GM19455 (cell line): ENCODE measurements at regions not wholly inside any gene's neighbourhood (a gene's known extent, or its start where the extent isn't known, plus 50 kb on each side); places are given as distances from the start of the nearest gene placed in this dataset.
"Not testable (repeated sequence)": the region's sequence is repeated elsewhere in the genome, so short reads cannot be mapped to it uniquely, and the experiment has no call there.

Source experiments
- ATAC-seq: cut with Tn5 transposase; IDR thresholded peaks from one replicate; pipeline ENCODE4 v1.9.1; 2021; ENCODE audit not compliant: unreplicated experiment

- not testable (repeated sequence) for ATAC-seq
Observed at GRCh38 chr5:67889870-67890269, 325.7 kb upstream of the PIK3R1 start.

- ATAC-seq: no peak
Observed at GRCh38 chr5:67887748-67888161, 327.8 kb upstream of the PIK3R1 start.

DNA sequence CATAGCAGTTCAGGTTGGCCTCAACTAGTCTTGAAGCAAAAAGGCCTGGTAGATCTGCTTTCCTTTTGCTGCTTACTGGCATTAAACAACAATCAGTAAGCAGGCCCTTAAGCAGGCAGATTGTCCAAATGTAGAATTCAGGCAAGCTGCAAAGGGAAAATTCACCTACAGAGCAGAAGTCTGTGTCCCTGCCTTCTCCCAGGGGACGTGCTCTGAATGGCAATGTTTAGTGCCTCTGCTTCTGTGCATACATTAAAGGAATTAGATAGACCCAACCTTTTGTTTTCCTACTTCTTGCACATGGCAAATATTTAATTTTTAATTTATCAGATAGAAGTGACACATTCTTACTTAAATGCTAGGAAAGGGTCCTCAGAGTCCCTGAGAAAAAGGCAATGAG, 328.8 kb upstream of the PIK3R1 start:
- ATAC-seq: no peak

- no peak for ATAC-seq
Observed at GRCh38 chr5:67880876-67881275, 334.7 kb upstream of the PIK3R1 start.

GRCh38 chr5:67880511-67880805, 335.1 kb upstream of the PIK3R1 start:
- no peak for ATAC-seq

DNA sequence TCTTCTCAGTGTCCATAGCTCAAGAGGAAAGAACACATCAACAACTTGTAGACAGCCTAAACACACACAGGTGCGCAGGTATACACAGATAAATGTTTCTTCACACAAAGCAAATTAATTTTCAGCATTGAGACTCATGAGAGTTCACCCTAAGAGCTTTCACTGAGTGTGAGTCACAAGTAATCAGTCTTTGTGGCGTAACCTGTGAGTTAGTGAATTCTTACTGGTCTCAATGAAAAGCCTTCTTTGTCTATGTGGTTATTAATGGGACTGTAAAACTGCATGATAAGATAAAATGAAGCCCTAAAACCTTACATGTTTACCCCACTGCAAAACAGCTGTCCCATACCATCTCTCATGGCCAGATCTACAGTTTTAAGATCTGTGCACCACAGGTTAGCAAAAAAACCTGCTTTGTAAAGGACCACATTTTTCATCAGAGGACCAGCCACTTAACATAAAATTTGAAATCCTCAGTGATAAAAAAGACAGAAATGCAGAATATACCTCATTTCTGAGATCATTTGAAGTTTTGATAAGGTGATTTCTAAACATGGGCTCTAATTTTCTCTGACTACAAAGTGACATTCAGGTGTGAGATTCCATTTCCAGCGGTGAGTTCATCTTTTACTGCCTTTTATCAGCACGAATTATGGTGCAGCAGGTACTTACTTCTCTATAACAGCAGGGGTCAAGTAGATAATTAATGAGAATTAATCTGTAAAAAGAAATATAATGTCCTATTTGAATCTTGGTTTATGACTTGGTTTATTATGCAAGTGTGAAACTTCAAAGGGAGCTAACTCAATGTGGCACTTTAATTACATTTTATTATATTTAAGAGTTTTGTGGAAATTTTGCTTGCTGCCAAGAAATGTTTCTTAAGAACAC, 335.7 kb upstream of the PIK3R1 start:
- no peak for ATAC-seq

DNA sequence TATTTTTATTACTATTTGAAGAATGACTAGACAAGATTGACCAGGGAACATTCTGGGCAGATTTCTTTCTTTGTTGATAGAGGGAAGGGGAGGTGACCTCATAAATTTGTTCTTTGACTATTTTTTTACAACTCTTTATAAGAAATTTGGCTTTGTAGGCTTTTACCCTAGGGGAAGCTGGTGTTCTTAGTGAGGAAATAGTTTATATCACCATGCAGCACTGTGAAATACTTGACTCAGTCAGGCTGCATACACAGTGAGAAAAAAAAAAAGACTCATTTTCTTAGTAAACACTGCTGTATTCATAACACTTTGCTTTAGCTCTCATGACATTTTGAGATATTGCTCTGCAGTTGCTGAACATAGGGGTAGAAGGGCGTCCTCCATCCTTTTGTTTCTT, 336.6 kb upstream of the PIK3R1 start:
- no peak for ATAC-seq

- ATAC-seq: no peak
Observed at GRCh38 chr5:67876371-67876770, 339.2 kb upstream of the PIK3R1 start.

DNA sequence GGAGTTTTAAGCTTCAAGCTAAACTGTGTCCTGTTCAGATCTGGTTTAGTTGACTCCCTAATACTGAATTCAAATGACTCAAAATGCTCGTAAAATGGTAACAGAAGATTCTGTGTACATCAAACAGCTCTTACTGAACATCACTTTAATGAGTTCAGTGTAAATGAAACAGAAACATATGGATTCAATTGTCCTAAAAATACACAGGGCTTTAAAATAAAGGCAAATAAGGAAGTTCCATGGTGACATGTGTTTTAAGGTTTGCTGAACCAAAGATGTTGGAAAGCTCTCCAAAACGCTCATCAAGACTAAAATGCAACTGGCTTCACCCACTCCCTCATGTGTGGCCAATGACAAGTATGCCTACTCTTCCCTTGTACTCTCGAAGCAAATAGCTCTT, 340.0 kb upstream of the PIK3R1 start:
- ATAC-seq: no peak

DNA sequence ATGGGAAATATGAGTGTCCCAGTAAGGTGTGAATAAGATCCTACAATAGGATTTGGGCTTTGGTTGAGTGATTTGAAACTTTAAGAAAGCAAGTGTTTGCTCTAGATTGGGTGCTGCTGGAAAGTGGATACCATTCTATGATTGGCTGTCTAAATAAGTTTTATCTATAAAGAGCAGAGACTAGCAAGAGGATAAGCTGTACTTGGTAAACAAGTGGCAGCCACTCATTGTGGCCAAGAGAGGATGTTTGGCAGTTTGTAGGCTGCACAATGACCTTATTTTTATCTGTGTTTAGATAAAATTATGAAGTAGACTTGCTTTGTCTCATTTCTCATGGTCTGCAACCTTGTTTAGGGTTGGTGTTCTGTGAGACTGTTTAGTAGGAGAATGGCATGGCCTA, 341.6 kb upstream of the PIK3R1 start:
- no peak for ATAC-seq

- ATAC-seq: no peak
Observed at GRCh38 chr5:67870662-67871061, 344.9 kb upstream of the PIK3R1 start.

- not testable (repeated sequence) for ATAC-seq
Observed at GRCh38 chr5:67864335-67864734, 351.2 kb upstream of the PIK3R1 start.

DNA sequence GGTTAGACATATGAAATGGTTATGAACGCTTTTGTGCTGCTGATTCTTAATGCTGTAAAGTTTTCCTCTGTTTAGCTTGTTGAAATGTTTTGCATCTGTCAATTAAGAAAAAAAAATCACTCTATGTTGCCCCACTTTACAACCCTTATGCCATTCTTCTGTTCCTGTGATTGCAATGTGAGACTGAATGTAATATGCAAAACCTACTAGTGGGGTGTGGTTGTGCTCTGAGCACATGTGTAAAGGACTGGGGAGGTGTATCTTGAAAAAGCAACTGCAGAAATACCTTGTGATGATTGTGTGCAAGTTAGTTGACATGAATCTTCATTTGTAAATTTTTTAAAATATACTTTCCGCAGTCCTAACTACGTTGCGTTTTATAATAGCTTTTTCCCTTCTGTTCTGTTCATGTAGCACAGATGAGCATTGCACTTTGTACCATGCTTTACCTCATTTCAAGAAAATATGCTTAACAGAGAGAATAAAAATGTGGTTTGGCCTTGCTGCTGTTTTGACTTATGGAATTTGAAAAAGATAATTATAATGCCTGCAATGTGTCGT, 357.0 kb upstream of the PIK3R1 start:
- no peak for ATAC-seq

DNA sequence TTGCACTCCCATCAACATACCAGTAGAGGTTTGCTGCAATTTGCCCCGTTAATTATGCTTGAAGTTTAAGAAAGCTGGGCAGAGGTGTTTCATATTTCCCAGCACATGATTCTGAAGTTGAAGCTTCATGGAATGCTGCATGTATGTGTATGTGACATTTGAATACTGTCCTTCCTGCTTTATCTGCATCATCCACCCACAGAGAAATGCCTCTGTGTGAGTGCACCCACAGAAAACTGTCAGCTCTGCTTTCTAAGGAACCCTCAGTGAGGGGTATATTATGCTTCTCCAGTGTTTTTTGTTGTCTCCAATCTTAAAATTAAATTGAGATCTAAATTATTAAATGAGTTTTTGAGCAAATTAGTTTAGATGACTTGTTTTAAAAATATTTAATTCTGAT, 358.1 kb upstream of the PIK3R1 start:
- ATAC-seq: no peak

GRCh38 chr5:67855523-67855922, 360.0 kb upstream of the PIK3R1 start:
- no peak for ATAC-seq

DNA sequence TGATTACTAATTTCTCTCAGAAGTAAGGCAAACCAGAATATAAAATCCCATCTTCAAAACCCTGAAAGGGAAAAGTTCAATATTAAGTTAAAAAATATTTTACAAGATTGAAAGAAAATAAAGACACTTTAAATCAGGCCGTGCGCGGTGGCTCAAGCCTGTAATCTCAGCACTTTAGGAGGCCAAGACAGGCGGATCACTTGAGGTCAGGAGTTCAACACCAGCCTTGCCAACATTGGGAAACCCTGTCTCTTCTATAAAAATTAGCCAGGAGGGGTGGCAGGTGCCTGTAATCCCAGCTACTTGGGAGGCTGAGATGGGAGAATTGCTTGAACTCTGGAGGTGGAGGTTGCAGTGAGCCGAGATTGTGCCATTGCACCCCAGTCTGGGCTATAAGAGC, 364.6 kb upstream of the PIK3R1 start:
- ATAC-seq: not testable (repeated sequence)

DNA sequence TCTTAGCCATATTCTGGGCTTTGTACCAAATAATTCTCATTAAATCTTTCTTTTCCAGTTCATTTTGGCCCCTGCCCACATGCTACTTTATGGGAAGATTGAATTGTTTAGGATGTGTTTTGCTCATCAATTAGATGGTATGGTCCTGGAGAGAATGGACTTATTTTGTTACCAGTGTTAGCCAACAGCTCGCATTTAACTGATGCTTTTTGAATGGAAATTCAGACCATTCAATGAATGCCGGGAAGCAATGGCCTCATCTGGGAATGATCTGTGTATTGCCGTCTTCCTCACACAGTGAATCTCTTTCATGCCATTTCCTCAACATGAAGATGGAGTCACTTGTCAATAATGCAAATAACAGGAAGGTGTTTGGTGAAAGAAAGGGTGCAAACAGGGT, 370.6 kb upstream of the PIK3R1 start:
- no peak for ATAC-seq

DNA sequence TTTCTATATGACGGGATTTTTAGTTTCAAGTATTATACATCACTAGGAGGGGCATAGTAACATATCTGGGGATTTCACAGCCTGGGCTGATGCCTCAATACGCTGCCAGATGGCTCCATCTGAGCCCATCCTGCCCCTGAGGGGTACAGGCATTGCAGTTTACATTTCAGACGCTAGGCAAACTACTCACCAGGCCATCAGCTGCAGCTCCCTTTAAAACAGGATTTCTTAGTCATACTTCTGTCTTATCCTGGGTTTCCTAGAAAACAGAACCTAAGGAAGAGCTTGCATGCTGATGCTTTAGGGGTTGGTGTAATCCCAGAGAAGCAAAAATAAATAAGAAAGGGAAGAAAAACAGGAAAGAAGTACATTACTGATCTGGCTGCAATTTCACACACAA, 372.8 kb upstream of the PIK3R1 start:
- ATAC-seq: no peak

- ATAC-seq: not testable (repeated sequence)
Observed at GRCh38 chr5:67837225-67837624, 378.3 kb upstream of the PIK3R1 start.

GRCh38 chr5:67836496-67836895, 379.1 kb upstream of the PIK3R1 start:
- not testable (repeated sequence) for ATAC-seq

- ATAC-seq: no peak
Observed at GRCh38 chr5:67831048-67831447, 384.5 kb upstream of the PIK3R1 start.

DNA sequence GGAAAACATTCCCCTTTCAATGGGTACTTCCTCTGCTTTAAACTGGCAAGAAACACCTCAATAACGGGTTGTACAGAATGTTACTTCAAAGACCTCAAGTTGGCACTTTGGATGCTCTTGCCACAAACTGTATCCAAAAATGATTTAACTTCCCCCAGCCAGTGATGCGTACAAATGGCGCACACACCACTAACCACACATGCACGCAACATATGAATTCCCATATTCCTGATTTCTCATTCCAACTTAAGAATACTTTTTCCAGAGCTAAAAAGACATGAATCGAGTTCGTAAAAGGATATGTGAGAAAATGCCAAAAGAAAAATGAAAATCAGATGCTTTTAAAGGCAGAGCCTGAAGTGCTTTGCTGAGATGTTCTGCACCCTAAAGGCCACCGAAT, 388.0 kb upstream of the PIK3R1 start:
- no peak for ATAC-seq

DNA sequence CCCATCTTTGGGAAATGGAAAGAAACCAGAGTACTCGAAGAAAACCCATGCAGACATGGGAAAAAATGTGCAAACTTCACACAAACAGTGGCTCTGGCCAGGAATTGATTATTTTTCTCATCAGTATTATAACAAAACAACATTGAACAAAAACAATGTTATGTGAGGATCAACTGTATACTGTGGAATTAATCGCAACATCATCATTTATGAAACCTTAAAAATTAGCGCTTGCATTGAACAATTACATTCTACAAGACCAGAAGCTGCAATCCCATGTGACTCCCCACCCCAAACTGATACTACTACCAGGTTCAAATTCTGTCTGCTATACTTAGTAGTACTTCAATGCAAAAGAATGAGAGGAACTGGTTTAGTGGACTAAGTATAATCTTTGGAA, 390.7 kb upstream of the PIK3R1 start:
- no peak for ATAC-seq
